ENCODE measurements at regions not wholly inside any gene's neighbourhood (a gene's known extent, or its start where the extent isn't known, plus 50 kb on each side); places are given as distances from the start of the nearest gene placed in this dataset.

GRCh38 chr12:13277293-13277692 is 80.8 kb downstream of the EMP1 start:
- DNase-seq = no peak

DNA sequence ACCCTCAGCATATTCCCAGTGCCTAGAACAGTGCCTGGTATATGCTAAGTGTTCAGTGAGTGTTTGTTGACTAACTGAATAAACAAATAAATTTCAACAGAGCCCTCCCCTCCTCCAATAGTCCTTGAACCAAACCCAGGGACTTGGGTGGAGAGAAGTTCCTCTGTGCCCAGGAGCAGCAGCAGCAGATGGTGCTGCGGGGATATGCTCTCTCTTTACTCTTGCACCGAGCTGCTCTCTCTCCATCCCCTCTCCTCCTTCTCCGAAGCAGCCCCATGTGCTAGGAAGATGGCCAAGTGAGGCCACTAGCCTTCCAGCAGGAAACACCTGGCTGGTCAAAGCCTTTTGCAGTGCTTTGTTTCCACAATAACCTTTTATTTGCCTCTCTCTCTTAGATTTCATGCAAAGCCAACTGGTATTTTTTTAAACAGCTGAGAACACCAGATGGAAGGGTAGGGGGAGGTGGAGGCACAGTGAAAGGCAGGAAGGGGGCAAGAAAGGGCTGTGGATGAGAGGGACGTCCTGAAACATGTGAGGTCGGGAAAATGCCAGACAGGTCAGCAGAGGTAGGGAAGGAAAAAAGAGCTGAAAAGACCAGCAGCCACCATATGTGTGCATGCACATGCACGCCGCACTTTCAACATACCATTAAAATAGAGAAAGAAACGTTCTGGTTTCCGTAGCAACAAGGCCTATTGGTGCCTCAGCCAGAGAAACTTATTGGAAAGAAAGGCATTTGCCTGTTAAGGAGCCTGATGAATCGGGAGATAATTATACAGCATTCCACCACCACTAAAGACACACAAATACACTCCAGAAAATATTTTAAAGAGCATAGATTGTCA is 78.9 kb downstream of the EMP1 start:
- DNase-seq = no peak

DNA sequence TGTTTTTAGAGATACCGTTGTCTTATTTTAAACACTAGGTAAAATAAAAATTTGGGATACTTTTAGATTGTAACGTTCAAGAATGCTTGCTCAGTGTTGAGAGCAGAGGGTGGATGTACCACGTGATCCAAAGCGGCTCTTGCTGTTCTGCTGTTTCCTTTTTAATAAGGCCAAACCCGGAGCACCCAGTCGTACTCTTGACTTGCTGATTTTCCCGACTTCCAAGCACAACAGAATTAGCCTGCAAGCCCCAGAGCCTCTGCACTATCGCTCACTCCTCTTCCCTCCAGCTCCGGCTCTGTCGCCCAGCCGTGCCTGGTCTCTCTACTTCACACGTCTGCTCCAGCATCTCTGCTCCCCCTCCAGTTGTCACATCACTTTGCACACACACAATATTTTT is 77.3 kb downstream of the EMP1 start:
- no peak for DNase-seq

DNA sequence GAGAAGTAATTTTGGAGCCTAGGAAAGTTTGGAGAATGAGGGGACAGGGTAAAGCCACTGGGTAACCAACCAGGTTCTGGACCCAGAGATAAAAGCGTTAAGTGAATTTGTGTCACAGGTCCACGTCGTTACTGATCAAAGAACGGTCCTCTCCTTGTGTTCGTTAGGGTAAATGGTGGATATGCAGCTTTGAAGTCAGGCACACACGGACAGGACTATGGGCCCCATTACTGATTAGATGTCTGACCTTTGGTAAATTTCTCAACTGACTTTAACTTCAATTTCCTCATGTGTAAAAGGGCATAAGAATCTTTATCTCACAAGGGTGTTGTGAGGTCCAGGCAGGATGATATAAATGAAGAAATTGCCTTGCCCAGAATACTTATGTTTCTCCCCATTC is 76.6 kb downstream of the EMP1 start:
- no peak for DNase-seq

DNA sequence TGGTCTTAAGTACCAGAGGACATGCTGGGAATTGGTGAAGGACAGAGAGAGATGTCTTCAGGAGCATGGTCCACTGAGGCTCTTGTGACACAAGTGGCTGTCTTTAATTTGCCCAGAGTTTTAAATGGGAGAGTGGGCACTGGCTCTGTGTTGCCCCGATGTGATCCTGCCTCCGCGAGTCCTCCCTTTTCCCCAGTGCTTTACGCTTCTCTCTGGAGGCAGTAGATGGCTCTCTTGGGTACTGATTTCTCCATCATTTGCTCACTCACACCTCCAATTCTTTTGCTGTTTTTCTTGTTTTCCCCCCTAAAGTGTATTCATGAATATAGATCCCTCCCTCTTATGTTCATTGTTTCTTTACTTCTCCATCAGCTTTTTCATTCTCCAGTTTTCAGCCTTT is 74.3 kb downstream of the EMP1 start:
- no peak for DNase-seq

All from cerebellar nuclear complex (tissue), 1 donor.